NB4 (cell line): ENCODE measurements at regions not wholly inside any gene's neighbourhood (a gene's known extent, or its start where the extent isn't known, plus 50 kb on each side); places are given as distances from the start of the nearest gene placed in this dataset.

Experiments used
- MYC ChIP-seq: IDR thresholded peaks from 2 replicates; pipeline ENCODE4 v1.6.1; 2011; ENCODE audit warnings: low read depth, low read length
- POLR2A ChIP-seq: IDR thresholded peaks from 2 replicates; pipeline ENCODE4 v1.6.1; 2011; ENCODE audit warnings: mild to moderate bottlenecking; ENCODE audit not compliant: insufficient read length; ENCODE audit errors: extremely low read depth
- TF ChIP-seq, protein P1 (sequence below): IDR thresholded peaks from one replicate; pipeline ENCODE4 v1.5.1; 2012; ENCODE audit warnings: low read depth, low read length

DNA sequence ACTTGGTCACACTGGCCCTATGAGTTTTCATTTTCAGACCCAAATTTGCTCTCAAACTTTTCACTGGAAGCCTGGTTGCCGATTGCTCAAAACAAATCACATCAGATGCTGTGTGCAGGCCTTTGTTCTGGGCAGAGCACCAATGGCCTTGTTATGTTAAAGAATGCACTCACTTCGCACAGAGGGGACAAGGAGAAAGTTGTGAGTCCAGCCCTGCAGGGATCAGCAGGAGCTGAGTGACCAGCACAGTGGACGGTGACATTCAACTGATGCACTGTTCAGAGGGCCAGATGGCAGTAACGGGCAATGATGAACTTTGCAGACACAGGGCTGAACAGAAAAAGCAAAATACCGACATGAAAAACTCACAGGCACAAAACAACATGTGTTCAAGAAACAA, 86.1 kb downstream of the BARX1 start:
- TF ChIP-seq, protein P1, sequence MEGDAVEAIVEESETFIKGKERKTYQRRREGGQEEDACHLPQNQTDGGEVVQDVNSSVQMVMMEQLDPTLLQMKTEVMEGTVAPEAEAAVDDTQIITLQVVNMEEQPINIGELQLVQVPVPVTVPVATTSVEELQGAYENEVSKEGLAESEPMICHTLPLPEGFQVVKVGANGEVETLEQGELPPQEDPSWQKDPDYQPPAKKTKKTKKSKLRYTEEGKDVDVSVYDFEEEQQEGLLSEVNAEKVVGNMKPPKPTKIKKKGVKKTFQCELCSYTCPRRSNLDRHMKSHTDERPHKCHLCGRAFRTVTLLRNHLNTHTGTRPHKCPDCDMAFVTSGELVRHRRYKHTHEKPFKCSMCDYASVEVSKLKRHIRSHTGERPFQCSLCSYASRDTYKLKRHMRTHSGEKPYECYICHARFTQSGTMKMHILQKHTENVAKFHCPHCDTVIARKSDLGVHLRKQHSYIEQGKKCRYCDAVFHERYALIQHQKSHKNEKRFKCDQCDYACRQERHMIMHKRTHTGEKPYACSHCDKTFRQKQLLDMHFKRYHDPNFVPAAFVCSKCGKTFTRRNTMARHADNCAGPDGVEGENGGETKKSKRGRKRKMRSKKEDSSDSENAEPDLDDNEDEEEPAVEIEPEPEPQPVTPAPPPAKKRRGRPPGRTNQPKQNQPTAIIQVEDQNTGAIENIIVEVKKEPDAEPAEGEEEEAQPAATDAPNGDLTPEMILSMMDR: no peak
- no peak for TF ChIP-seq POLR2A
- no peak for TF ChIP-seq MYC
